H7 (cell line): ENCODE measurements at regions not wholly inside any gene's neighbourhood (a gene's known extent, or its start where the extent isn't known, plus 50 kb on each side); places are given as distances from the start of the nearest gene placed in this dataset.

Experiments
- DNase-seq: peaks from one replicate; pipeline ENCODE4 v3.0.0; 2012
- H3K27me3 ChIP-seq: 2 replicates; pipeline ENCODE4 v1.6.0; 2011; ENCODE audit warnings: mild to moderate bottlenecking, low read length; ENCODE audit not compliant: control insufficient read depth, insufficient read depth
- H3K36me3 ChIP-seq: replicated peaks from 2 replicates; pipeline ENCODE4 v1.5.1; 2011; ENCODE audit warnings: low read length; ENCODE audit not compliant: control insufficient read depth, insufficient read depth
- H3K4me3 ChIP-seq: 2 replicates; pipeline ENCODE4 v1.5.1; 2011; ENCODE audit warnings: low read depth, mild to moderate bottlenecking, control low read depth, low read length, moderate library complexity; ENCODE audit not compliant: insufficient read depth

GRCh38 chr4:31349907-31350306 lies 629.7 kb downstream of the PCDH7 start:
- Histone ChIP-seq H3K36me3 (no peaks in the 10 kb centered on the region), H3K27me3 (no peaks in the 10 kb centered on the region), H3K4me3 (no peak overlapping the region)
- no peak for DNase-seq

DNA sequence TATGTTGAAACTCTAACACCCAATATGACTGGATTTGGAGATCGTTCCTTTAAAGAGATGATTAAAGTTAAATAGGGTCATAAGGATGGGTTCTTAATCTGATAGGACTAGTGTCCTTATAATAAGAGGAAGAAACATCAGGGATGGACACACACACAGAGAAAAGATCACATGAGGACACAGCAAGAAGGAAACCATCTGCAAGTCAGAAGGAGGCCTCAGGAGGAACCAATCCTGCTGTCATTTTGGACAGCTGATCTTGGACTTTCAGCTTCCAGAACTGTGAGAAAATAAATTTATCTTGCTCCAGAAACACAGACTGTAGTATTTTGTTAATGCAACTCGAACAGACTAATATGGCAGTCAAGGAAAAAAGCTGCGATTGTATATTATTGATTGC lies 631.5 kb downstream of the PCDH7 start:
- Histone ChIP-seq H3K36me3 (no peaks in the 10 kb centered on the region), H3K4me3 (no peak overlapping the region), H3K27me3 (no peaks in the 10 kb centered on the region)
- DNase-seq, result no peak

DNA sequence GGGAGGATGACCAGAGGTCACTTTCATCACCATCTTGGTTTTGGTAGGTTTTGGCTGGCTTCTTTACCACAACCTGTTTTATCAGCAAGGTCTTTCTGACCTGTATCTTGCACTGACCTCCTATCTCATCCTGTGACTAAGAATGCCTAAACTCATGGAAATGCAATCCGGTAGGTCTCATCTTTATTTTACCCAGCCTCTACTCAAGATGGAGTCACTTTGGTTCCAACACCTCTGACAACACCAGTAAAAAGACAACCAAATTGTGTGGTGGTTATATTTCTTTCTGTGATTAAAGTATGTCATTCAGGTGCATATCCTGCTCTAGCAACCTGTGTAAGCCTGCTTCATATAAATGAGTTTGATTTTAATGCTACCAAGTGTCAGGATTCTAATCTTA lies 636.7 kb downstream of the PCDH7 start:
- Histone ChIP-seq H3K4me3 (no peak overlapping the region), H3K36me3 (no peaks in the 10 kb centered on the region), H3K27me3 (no peaks in the 10 kb centered on the region)
- no peak for DNase-seq

- Histone ChIP-seq H3K27me3 (no peaks in the 10 kb centered on the region), H3K36me3 (no peaks in the 10 kb centered on the region), H3K4me3 (no peak overlapping the region)
- no peak for DNase-seq
These were observed 640.6 kb downstream of the PCDH7 start for GRCh38 chr4:31360786-31361185.

GRCh38 chr4:31362756-31363155 lies 642.6 kb downstream of the PCDH7 start:
- DNase-seq, result no peak
- H3K36me3 ChIP-seq, result no peaks in the 10 kb centered on the region

DNA sequence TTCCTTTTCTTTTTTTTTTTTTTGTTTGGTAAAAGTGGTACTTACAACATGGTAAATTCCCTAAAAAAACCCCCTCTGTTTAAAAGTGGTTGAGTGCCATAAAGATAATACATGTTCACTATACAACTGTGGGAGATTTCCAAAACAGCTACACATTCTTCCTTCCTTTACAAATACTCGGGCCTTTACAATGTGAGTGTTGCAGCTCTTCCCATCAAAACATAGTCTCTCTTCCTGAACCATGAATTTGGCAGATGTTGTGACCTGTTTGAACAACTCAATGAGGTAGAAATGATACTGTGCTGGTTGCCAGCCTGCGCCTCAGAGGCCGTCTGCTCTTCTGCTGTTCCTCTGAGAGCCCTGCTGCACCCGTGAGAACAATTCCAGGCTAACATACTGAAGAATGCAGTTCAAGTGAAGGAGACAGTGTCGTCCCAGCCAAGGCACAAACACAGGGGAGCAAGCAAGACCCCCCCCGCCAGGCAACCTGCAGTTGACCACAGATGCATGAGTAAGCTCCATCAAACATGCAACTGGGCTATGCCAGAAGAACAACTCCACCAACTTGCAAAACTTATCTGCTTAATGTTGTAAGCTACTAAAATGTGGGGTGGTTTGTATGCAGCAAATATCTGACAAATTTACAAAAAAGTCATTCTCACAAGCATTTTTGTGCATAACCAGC lies 645.0 kb downstream of the PCDH7 start:
- DNase-seq, result peak; percentile 1
- no peaks in the 10 kb centered on the region for H3K27me3 ChIP-seq
- H3K36me3 ChIP-seq, result no peaks in the 10 kb centered on the region
- H3K4me3 ChIP-seq, result no peak overlapping the region

More at GRCh38 chr4:31362756-31363155, 642.6 kb downstream of the PCDH7 start:
- Histone ChIP-seq H3K27me3 (no peaks in the 10 kb centered on the region), H3K4me3 (no peak overlapping the region)

DNA sequence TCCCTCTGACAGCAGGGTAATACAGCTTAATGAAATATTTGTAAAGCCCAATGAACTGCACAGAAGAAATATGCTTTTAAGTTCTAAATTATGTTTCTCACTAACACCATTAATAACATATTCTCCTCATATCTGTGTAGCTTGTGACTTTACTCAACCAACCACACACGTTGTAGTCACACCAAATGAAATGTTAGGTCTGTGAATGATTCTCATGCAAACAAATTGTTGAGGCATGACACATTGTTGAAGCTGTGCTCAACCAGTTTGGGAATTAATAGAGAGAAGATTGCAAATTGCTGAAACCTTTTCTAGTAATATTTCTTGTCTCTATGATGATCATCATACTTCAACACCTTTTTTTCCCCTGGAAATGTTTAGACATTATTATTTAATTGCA lies 645.9 kb downstream of the PCDH7 start:
- Histone ChIP-seq H3K36me3 (no peaks in the 10 kb centered on the region), H3K27me3 (no peaks in the 10 kb centered on the region), H3K4me3 (no peak overlapping the region)
- no peak for DNase-seq

GRCh38 chr4:31370866-31371465 lies 650.8 kb downstream of the PCDH7 start:
- no peaks in the 10 kb centered on the region for H3K36me3 ChIP-seq
- DNase-seq, result peak; percentile 34
- H3K4me3 ChIP-seq, result no peak overlapping the region

GRCh38 chr4:31374256-31374960 lies 654.2 kb downstream of the PCDH7 start:
- Histone ChIP-seq H3K4me3 (no peak overlapping the region), H3K27me3 (no peaks in the 10 kb centered on the region), H3K36me3 (no peaks in the 10 kb centered on the region)
- DNase-seq, result no peak

More at GRCh38 chr4:31370866-31371465, 650.8 kb downstream of the PCDH7 start:
- no peaks in the 10 kb centered on the region for H3K27me3 ChIP-seq

DNA sequence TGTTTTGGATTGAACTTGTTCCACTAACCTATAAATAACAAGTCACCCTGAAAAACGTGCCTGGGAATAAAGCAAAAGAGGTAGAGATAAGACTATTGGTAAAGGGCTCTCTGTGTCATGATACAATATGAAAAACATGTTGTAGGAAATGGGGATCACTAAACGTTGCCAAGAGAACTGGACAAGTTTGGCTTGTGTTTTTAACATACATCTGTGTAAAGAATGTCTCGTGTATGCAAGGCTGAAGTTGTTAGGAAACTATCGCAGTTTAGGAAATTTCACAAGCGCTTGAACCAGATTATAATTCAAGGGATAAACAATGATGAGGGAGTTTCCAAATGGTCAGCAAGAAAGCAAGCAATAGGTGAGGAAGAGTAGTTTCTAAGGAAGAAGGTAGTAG lies 655.8 kb downstream of the PCDH7 start:
- Histone ChIP-seq H3K36me3 (no peaks in the 10 kb centered on the region), H3K27me3 (no peaks in the 10 kb centered on the region), H3K4me3 (no peak overlapping the region)
- no peak for DNase-seq

DNA sequence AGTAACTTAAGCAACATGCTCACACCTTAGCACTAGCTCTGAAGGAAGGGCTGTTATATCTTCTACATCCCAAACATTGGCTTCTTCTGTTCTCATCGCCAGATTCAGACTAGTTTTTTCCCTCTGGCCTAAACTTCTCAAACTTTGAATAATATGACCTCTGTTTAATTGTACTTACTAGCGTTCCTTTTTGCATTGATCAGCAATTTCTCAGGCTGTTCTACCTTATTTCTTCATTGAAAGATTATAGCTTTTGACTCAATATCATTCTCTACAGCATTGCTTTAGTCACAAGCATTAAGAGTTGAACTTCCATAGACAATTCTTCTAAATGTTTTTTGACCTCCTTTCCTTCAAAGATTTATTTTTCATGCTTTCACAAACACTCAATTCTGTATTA lies 659.2 kb downstream of the PCDH7 start:
- DNase-seq, result no peak
- Histone ChIP-seq H3K27me3 (no peaks in the 10 kb centered on the region), H3K4me3 (no peak overlapping the region), H3K36me3 (no peaks in the 10 kb centered on the region)

DNA sequence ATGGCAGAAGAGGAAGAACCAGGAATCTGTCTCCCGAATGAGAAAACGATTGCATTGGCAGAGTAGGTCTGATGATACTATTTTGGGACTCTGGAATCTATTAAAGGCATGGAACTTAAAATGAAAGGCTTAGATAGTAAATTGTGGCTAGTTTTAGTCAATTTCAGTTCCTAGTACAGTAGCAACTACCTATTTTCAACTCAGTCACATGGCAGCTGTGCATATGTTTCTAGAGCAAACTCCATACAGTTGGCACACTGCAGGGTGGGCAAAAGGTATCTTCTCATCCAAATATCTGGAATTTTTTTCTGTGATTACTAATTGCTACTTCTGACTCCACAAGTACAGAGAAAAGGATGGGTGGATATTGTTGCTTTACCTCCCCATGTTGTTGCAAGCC lies 663.6 kb downstream of the PCDH7 start:
- Histone ChIP-seq H3K36me3 (no peaks in the 10 kb centered on the region), H3K4me3 (no peak overlapping the region), H3K27me3 (no peaks in the 10 kb centered on the region)
- DNase-seq, result no peak

- H3K4me3 ChIP-seq, result no peak overlapping the region
- no peaks in the 10 kb centered on the region for H3K27me3 ChIP-seq
- no peaks in the 10 kb centered on the region for H3K36me3 ChIP-seq
- no peak for DNase-seq
These were observed 670.7 kb downstream of the PCDH7 start for GRCh38 chr4:31390849-31391248.

DNA sequence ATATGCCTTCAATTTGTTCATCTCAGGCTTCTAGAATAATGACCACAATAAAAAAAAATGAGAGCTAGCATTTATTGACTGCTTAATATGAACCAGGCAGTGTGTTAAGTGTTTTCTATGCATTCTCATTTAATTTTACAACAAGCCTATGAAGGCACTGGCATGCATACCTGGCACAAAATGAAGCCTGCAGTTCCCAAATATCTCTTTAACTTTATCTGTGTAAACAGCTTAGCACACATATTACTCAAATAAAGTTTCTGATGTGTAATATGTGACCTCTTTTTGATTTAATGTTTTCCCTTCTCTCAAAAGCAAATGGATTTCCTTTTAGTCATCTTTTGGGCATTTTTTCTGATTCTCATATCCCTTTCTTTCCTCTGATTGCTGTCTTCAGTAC lies 671.8 kb downstream of the PCDH7 start:
- Histone ChIP-seq H3K36me3 (no peaks in the 10 kb centered on the region), H3K27me3 (no peaks in the 10 kb centered on the region), H3K4me3 (no peak overlapping the region)
- DNase-seq, result no peak

GRCh38 chr4:31392923-31393322 lies 672.8 kb downstream of the PCDH7 start:
- no peak overlapping the region for H3K4me3 ChIP-seq
- DNase-seq, result no peak
- no peaks in the 10 kb centered on the region for H3K36me3 ChIP-seq
- H3K27me3 ChIP-seq, result no peaks in the 10 kb centered on the region
